GM20431 (cell line): ENCODE measurements at regions not wholly inside any gene's neighbourhood (a gene's known extent, or its start where the extent isn't known, plus 50 kb on each side); places are given as distances from the start of the nearest gene placed in this dataset.

Experiments used
- in situ Hi-C: fragments of 300-500 bp; cut with MseI, MboI; formaldehyde crosslinking; loops from one replicate; pipeline ENCODE4 v1.15.0; 2020; ENCODE audit warnings: low sequenced_read_pairs; ENCODE audit not compliant: unreplicated experiment

DNA sequence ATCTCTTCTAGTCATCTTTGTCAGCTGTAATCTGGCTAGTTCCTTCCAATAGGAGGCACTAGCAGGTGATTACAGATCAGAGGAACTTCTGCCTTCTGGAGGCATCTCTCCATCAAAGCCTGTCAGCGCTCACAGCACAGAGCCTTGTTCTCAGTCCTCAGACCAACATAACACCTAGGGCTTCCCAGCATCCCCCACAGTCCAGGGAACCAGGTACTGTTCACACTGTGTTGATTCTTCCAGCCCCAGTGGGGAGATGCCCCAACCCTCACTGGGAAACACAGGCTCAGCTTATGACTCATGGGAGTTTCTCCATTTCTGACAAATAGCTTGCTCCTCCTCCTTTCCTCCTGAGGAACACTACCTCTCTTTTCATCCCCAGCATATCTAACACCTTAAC lies 601.7 kb downstream of the CBLN2 start:
- in situ Hi-C loops, result no loop called here

- in situ Hi-C loops, result no loop called here
Measured at GRCh38 chr18:71939483-71939882, 604.7 kb downstream of the CBLN2 start.

DNA sequence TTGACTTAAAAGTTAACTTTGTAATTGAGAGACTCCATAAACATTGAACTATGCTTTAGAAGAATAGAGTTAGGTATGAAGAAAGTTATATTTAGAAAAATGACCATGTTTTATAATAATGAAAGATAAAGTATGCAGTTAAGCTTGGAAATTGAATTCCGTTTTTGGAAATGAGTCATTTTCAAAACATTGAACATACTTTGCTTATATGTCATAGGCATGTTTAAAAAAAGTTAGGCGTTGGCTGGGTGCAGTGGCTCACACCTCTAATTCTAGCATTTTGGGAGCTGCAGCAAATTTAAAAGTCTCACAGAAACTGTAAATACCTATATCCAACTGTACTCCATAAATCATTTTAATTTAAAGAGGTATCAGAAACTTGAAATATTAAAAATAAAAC lies 607.4 kb downstream of the CBLN2 start:
- in situ Hi-C loops, result no loop called here

GRCh38 chr18:71919211-71919610 lies 624.9 kb downstream of the CBLN2 start:
- in situ Hi-C loops, result no loop called here

- in situ Hi-C loops, result no loop called here
Measured at GRCh38 chr18:71913641-71914040, 630.5 kb downstream of the CBLN2 start.

GRCh38 chr18:71902482-71902881 lies 641.7 kb downstream of the CBLN2 start:
- in situ Hi-C loops, result no loop called here

- in situ Hi-C loops, result no loop called here
Measured at GRCh38 chr18:71899707-71900472, 644.3 kb downstream of the CBLN2 start.

DNA sequence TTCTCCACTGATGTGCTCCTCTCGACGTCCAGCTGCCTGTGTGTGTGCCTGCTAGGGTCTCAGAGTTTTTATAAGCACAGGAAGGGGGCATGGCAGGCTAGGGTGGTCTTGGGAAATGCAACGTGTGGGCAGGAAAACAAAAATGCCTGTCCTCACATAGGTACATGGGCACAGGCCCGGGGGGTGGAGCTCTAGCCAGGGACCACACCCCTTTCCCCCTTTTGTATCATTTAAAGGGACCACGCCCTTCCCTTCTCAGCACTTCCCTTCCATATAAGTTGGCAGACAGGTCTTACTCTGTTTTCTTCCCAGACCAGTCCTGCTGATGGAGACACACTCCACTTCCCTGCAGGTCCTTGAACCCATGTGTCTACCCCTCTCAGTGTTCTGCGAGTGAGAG lies 645.0 kb downstream of the CBLN2 start:
- in situ Hi-C loops, result no loop called here

- in situ Hi-C loops, result no loop called here
Measured at GRCh38 chr18:71887509-71887908, 656.6 kb downstream of the CBLN2 start.

DNA sequence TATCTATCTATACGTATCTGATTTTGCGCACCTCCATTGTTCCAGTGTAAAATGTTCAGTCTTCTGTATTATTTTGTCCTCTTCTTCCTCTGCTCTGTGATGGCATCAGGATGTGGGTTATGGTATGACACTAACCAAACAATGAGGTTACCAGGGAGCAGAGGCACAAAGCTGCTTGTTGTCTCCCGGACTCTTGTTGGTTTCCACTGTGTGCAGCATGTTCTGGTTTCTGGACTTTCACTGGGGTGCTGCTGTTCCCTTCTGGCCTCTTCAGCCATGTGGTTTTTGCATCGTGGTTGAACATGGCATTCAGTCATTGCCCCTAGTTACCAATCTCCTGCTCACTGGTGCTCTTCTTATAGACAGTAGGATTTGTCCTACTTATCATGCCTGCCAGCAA lies 665.9 kb downstream of the CBLN2 start:
- in situ Hi-C loops, result no loop called here

- in situ Hi-C loops, result no loop called here
Measured at GRCh38 chr18:71873695-71874094, 670.4 kb downstream of the CBLN2 start.

DNA sequence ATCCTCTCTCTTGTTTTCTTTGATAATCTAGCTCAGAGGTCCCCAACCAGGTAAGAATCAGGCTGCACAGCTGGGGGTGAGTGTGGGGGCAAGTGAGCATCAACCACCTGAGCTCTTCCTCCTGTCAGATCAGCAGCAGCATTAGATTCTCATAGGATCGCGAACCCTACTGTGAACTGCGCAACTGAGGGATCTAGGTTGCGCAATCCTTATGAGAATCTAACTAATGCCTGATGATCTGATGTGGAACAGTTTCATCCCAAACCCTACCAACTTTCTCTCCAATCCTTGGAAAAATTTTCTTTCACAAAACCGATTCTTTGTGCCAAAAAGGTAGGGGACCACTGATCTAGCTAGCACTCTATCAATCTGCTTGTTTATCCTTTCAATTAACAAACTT lies 678.3 kb downstream of the CBLN2 start:
- in situ Hi-C loops, result no loop called here

DNA sequence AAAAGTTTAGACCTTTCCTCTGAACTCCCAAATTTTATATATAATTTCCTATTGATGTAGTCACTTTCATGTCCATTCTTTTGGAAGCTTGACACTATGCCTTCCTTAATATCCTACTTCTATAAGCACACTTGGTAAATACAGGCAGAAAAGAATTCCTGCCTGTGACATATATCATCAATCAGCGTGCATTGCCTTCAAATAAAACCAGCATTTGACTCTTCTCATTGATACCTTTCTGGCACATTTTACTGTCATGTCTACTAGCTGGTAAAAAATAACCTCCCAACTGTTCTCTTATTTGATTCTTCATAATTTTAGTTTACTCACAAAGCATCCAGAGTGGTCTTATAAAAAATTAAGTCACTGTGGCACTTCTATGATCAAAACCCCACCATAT lies 693.5 kb downstream of the CBLN2 start:
- in situ Hi-C loops, result no loop called here

DNA sequence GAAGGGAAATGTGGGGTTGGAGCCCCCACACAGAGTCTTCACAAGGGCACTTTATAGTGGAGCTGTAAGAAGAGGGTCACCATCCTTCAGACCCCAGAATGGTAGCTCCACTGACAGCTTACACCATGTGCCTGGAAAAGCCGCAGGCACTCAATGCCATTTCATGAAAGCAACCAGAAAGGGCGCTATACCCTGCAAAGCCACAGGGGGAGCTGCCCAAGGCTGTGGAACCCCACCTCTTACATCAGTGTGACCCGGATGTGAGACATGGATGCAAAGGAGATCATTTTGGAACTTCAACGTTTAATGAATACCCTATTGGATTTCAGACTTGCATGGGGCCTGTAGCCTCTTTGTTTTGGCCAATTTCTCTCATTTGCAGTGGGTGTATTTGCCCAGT lies 694.7 kb downstream of the CBLN2 start:
- in situ Hi-C loops, result no loop called here

DNA sequence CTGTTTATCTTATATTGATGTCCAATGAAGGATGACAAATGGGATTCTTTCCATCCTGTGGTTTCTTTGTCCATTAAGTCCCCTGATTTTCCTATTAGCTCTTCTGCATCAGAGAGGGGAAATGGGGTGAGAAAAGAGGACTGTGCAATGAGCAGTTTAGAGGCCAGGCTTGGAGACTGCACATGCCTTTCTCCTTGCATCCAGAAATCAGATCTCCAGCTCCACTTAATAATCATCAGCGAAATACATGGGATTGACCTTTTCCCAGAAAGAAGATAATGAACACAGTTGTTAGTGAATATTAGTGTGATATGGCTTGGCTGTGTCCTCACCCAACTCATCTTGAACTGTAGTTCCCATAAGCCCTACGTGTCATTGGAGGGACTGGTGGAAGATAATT lies 697.4 kb downstream of the CBLN2 start:
- in situ Hi-C loops, result no loop called here

DNA sequence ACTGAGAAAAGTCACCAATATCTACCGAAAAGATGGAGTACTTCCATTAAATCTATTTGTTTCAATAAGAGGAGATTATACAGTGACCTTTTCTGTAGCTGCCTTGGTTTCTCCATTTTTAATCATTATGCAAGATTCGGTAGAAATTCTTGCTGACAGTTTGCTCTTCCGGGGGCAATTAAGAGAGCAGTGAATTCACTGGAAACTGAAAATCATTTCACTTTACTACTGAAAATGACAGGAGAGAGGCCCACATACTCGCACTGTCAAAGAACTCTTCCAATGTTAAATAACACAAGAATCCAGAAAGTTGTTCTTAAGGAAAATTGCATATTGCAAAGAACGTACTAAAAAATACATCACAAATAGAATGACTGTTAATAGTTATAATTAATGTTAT lies 699.3 kb downstream of the CBLN2 start:
- in situ Hi-C loops, result no loop called here

DNA sequence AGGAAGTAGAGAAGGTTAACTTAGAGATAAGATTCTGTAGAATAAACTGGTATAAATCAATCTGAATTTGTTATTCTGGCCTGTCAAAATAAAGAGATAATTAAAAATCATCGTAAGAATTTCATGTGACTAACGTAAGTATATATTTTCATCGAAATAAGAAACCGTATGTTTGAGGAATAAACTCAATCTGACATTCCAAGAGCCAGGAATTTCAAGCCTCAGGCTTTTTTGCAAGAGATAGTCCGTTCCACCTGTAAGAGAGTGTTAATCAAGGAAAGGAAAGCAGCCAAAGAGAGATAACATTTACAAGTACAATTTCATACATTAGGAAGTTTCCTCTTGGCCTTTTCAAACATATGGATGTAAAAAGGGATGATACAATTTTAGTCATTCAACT lies 701.5 kb downstream of the CBLN2 start:
- in situ Hi-C loops, result no loop called here

DNA sequence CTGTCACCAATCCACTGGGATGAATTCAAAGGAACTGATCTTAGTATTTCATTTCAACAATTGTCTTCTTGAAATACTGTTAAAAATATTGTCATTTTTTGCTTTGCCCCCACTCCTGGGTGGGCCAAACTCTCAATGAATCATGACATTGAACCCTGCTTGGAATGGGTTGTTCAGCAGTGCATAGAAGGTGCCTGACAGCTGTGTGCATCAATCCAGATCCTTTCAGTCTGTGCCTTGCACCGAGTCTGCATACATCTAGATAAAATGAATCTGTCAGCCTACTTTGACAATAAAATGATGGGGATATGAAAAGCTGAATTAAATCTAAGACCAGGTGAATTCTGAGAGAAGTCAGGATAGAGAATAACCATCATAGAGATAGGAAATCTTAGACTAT lies 706.6 kb downstream of the CBLN2 start:
- in situ Hi-C loops, result no loop called here

DNA sequence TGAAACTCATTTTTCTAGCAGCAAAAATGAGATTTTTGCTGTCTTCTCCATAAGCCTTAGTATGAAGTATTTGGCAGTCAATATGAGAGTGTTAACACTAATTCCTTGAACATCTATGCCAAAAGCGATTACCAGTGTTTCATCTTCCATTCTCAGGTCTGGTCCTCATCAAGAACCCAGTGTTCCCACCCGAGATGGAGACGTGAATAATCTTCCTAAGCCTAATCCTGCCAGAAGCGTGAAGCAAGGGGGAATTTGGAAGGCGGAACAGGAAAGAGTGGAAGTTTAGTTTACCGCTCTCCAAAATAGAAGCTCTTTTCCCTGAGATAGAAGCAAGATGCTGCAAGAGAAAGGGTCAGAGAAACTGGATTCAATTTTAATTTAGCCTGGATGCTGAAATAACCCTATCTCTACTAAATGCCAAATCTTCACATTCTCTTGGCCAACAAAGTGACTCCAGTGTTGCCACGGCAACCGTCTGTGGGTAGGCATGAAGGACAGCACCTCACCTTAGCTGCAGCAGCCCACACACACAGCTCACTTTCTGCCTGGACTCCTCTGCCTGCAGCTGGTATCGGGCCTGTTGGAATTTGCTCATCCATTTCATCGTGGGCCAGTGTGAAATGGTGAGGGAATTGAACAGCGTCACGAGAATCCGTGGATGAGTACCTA lies 711.1 kb downstream of the CBLN2 start:
- in situ Hi-C loops, result no loop called here

GRCh38 chr18:71831039-71831438 lies 713.1 kb downstream of the CBLN2 start:
- in situ Hi-C loops, result no loop called here

DNA sequence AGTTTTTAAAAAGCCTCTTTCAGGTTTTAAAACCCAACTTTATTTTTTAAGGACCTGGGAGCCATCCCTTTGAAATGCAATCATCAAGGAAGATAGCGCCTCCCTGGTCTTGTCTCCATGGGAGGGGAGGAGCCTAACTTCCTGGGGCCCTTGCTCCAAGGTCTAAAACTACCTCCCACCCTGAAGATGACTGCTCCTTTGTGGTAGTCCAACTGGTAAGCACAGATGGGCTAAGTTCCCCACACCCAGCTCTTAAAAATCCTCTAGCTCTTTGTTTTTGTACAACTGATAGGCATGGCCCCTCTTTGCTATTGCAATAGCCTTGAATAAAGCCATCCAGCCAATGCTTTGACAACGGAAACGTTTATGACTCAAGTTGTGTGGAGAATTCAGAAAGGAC lies 716.8 kb downstream of the CBLN2 start:
- in situ Hi-C loops, result no loop called here

DNA sequence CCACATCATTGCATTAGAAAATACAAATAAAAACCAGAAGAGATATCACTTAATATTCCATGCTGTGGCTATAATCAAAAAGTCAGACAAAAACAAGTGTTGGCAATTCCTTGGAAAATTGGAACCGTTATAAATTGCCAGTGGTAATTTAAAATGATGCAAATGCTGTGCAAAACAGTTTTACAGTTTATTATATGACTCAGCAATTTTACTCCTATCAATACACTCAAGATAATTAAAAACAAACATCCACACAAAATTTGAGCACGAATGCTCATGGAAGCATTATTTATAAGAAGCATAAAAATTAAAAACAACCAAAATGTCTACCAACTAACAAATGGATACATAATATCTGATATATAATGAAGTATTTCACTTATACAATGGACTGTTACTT lies 728.8 kb downstream of the CBLN2 start:
- in situ Hi-C loops, result no loop called here
